ENCODE measurements at regions not wholly inside any gene's neighbourhood (a gene's known extent, or its start where the extent isn't known, plus 50 kb on each side); places are given as distances from the start of the nearest gene placed in this dataset.
"Not testable (repeated sequence)": the region's sequence is repeated elsewhere in the genome, so short reads cannot be mapped to it uniquely, and the experiment has no call there.

GRCh38 chr4:179626687-179627086, 2184.4 kb upstream of the AGA start:
- no peak for DNase-seq

- DNase-seq, result no peak
Observed at GRCh38 chr4:179631321-179631720, 2189.1 kb upstream of the AGA start.

GRCh38 chr4:179634862-179635261, 2192.6 kb upstream of the AGA start:
- DNase-seq, result no peak

- no peak for DNase-seq
Observed at GRCh38 chr4:179662522-179662921, 2220.3 kb upstream of the AGA start.

GRCh38 chr4:179663641-179664429, 2221.6 kb upstream of the AGA start:
- no peak for DNase-seq

GRCh38 chr4:179664430-179665027, 2222.3 kb upstream of the AGA start:
- DNase-seq, result no peak

- DNase-seq, result no peak
Observed at GRCh38 chr4:179666226-179666625, 2224.0 kb upstream of the AGA start.

- DNase-seq, result no peak
Observed at GRCh38 chr4:179671609-179672008, 2229.4 kb upstream of the AGA start.

GRCh38 chr4:179678093-179678814, 2236.0 kb upstream of the AGA start:
- no peak for DNase-seq

- not testable (repeated sequence) for DNase-seq
Observed at GRCh38 chr4:179683661-179684060, 2241.4 kb upstream of the AGA start.

GRCh38 chr4:179692222-179692621, 2250.0 kb upstream of the AGA start:
- no peak for DNase-seq

GRCh38 chr4:179695175-179695574, 2252.9 kb upstream of the AGA start:
- no peak for DNase-seq

GRCh38 chr4:179698321-179698720, 2256.1 kb upstream of the AGA start:
- DNase-seq, result no peak

- DNase-seq, result peak; percentile 90
Observed at GRCh38 chr4:179709961-179710624, 2267.9 kb upstream of the AGA start.

- no peak for DNase-seq
Observed at GRCh38 chr4:179719766-179720450, 2277.7 kb upstream of the AGA start.

- not testable (repeated sequence) for DNase-seq
Observed at GRCh38 chr4:179726491-179726890, 2284.3 kb upstream of the AGA start.

GRCh38 chr4:179728305-179728704, 2286.1 kb upstream of the AGA start:
- no peak for DNase-seq

GRCh38 chr4:179736820-179737219, 2294.6 kb upstream of the AGA start:
- not testable (repeated sequence) for DNase-seq

GRCh38 chr4:179738822-179739221, 2296.6 kb upstream of the AGA start:
- no peak for DNase-seq

GRCh38 chr4:179747218-179747910, 2305.1 kb upstream of the AGA start:
- DNase-seq, result no peak

GRCh38 chr4:179748837-179749236, 2306.6 kb upstream of the AGA start:
- no peak for DNase-seq

GRCh38 chr4:179750374-179750773, 2308.1 kb upstream of the AGA start:
- peak; percentile 91 for DNase-seq
